ENCODE measurements at regions not wholly inside any gene's neighbourhood (a gene's known extent, or its start where the extent isn't known, plus 50 kb on each side); places are given as distances from the start of the nearest gene placed in this dataset.

- Histone ChIP-seq H3K9ac (ENCODE audit: control insufficient read depth, extremely low read depth, insufficient read depth, low read length) (no peak overlapping the region), H3K79me2 (ENCODE audit: control insufficient read depth, insufficient read depth, low read length) (no peaks in the 10 kb centered on the region), H2AFZ (ENCODE audit: control insufficient read depth, low read length) (no peak overlapping the region), H3K27ac (ENCODE audit: control insufficient read depth, insufficient read depth, low read length) (no peak overlapping the region), H3K9me1 (ENCODE audit: control insufficient read depth, extremely low read depth, insufficient read depth, low read length) (no peaks in the 10 kb centered on the region), H3K4me3 (ENCODE audit: control insufficient read depth in 2 of 3, extremely low read depth in 1 of 3, insufficient read depth in 2 of 3, low read depth in 1 of 3, low read length in 3 of 3) (no peak overlapping the region), H3K9me3 (ENCODE audit: control insufficient read depth, low read depth, low read length) (peaks cover 5% of the 10 kb centered on the region), H3K36me3 (ENCODE audit: control insufficient read depth in 2 of 2, extremely low read depth in 1 of 2, insufficient read depth in 2 of 2, low read length in 2 of 2) (no peaks in the 10 kb centered on the region), H3K4me2 (ENCODE audit: control insufficient read depth, extremely low read depth, insufficient read depth, low read depth, low read length) (no peak overlapping the region), H4K20me1 (ENCODE audit: control insufficient read depth, extremely low read depth, insufficient read depth, low read length) (no peaks in the 10 kb centered on the region), H3K27me3 (ENCODE audit: control insufficient read depth, extremely low read depth, insufficient read depth, low read length) (no peaks in the 10 kb centered on the region), H3K4me1 (ENCODE audit: control insufficient read depth, extremely low read depth, insufficient read depth, low read length) (no peaks in the 10 kb centered on the region)
- no peak for DNase-seq (ENCODE audit: low read depth, low spot score)
- TF ChIP-seq EZH2 (IDR thresholded peaks at IDR 0.05; ENCODE audit: low read length) (no peak), CTCF (optimal IDR thresholded peaks at IDR 0.05 in 1 of 3, IDR thresholded peaks at IDR 0.05 in 1 of 3, conservative IDR thresholded peaks at IDR 0.05 in 1 of 3; ENCODE audit: extremely low read depth in 1 of 3, insufficient read depth in 2 of 3, low read length in 3 of 3) (no peak)
- FAIRE-seq, result no peak
- dilution Hi-C loops (cut with MboI; ENCODE audit: extremely low pct_ligation_motif_present, low sequenced_read_pairs), result no loop called here
Observed at GRCh38 chr2:54372361-54372760, 83.8 kb upstream of the SPTBN1 start.

- H2AFZ ChIP-seq (ENCODE audit: control insufficient read depth, low read length), result no peak overlapping the region
- H3K79me2 ChIP-seq (ENCODE audit: control insufficient read depth, insufficient read depth, low read length), result no peaks in the 10 kb centered on the region
- dilution Hi-C loops (cut with MboI; ENCODE audit: extremely low pct_ligation_motif_present, low sequenced_read_pairs), result no loop called here
- no peak overlapping the region for H3K27ac ChIP-seq (ENCODE audit: control insufficient read depth, insufficient read depth, low read length)
- H3K4me3 ChIP-seq (ENCODE audit: control insufficient read depth in 2 of 3, extremely low read depth in 1 of 3, insufficient read depth in 2 of 3, low read depth in 1 of 3, low read length in 3 of 3), result no peak overlapping the region
- no peak for TF ChIP-seq EZH2 (IDR thresholded peaks at IDR 0.05; ENCODE audit: low read length)
- TF ChIP-seq CTCF (optimal IDR thresholded peaks at IDR 0.05 in 1 of 3, IDR thresholded peaks at IDR 0.05 in 1 of 3, conservative IDR thresholded peaks at IDR 0.05 in 1 of 3; ENCODE audit: extremely low read depth in 1 of 3, insufficient read depth in 2 of 3, low read length in 3 of 3), result no peak
- FAIRE-seq, result no peak
- H4K20me1 ChIP-seq (ENCODE audit: control insufficient read depth, extremely low read depth, insufficient read depth, low read length), result no peaks in the 10 kb centered on the region
- H3K4me2 ChIP-seq (ENCODE audit: control insufficient read depth, extremely low read depth, insufficient read depth, low read depth, low read length), result no peak overlapping the region
- H3K36me3 ChIP-seq (ENCODE audit: control insufficient read depth in 2 of 2, extremely low read depth in 1 of 2, insufficient read depth in 2 of 2, low read length in 2 of 2), result no peaks in the 10 kb centered on the region
- H3K9me3 ChIP-seq (ENCODE audit: control insufficient read depth, low read depth, low read length), result peaks cover 1% of the 10 kb centered on the region
- no peak overlapping the region for H3K9ac ChIP-seq (ENCODE audit: control insufficient read depth, extremely low read depth, insufficient read depth, low read length)
- H3K4me1 ChIP-seq (ENCODE audit: control insufficient read depth, extremely low read depth, insufficient read depth, low read length), result no peaks in the 10 kb centered on the region
- H3K27me3 ChIP-seq (ENCODE audit: control insufficient read depth, extremely low read depth, insufficient read depth, low read length), result no peaks in the 10 kb centered on the region
- no peaks in the 10 kb centered on the region for H3K9me1 ChIP-seq (ENCODE audit: control insufficient read depth, extremely low read depth, insufficient read depth, low read length)
- no peak for DNase-seq (ENCODE audit: low read depth, low spot score)
Observed at GRCh38 chr2:54373855-54374254, 82.3 kb upstream of the SPTBN1 start.

All from keratinocyte (primary cell).